Peyer's patch (tissue), 4 donors: ENCODE measurements at regions not wholly inside any gene's neighbourhood (a gene's known extent, or its start where the extent isn't known, plus 50 kb on each side); places are given as distances from the start of the nearest gene placed in this dataset.

Experiments used
- CTCF ChIP-seq, 6 experiments: fragments of 450-650 bp in 4 of 6; fragments of 200-600 bp in 2 of 6; sonication (generic) in 1 of 6; IDR thresholded peaks; one replicate each; pipeline ENCODE4 v1.5.1; 2017 to 2019; ENCODE audit warnings: antibody characterized with exemption in 6 of 6, mild to moderate bottlenecking in 3 of 6, moderate library complexity in 1 of 6
- POLR2A ChIP-seq, 2 donors: fragments of 450-650 bp; IDR thresholded peaks; one replicate each; pipeline ENCODE4 v1.5.1; 2017; ENCODE audit warnings: antibody characterized with exemption in 2 of 2, mild to moderate bottlenecking in 2 of 2, moderate library complexity in 2 of 2

- TF ChIP-seq CTCF (IDR thresholded peaks at IDR 0.05) (no peak), POLR2A (IDR thresholded peaks at IDR 0.05) (no peak)
Observed at GRCh38 chr5:125823572-125823971, 599.6 kb upstream of the GRAMD2B start.
